Astrocyte (in vitro differentiated cells and primary cell): ENCODE measurements at regions not wholly inside any gene's neighbourhood (a gene's known extent, or its start where the extent isn't known, plus 50 kb on each side); places are given as distances from the start of the nearest gene placed in this dataset.

Experiments
- DNase-seq: peaks from one replicate; pipeline ENCODE4 v3.0.0-alpha.2; 2010; ENCODE audit warnings: low read depth
- FAIRE-seq: peaks from 2 replicates; lab custom pipeline; 2011; peaks lifted over from hg19 to GRCh38; lab: Jason Lieb, UNC
- H2AFZ ChIP-seq: 2 replicates; pipeline ENCODE4 v1.6.0; 2012; ENCODE audit warnings: low read depth, low read length, inconsistent platforms
- H3K27ac ChIP-seq: 2 replicates; pipeline ENCODE4 v1.5.1; 2011; ENCODE audit warnings: low read depth, low read length, inconsistent platforms
- H3K27me3 ChIP-seq: 2 replicates; pipeline ENCODE4 v1.6.0; 2011; ENCODE audit warnings: low read length, inconsistent platforms; ENCODE audit not compliant: insufficient read depth
- H3K36me3 ChIP-seq: 2 replicates; pipeline ENCODE4 v1.5.1; 2011; ENCODE audit warnings: low read length, inconsistent platforms; ENCODE audit not compliant: insufficient read depth
- H3K4me1 ChIP-seq: 2 replicates; pipeline ENCODE4 v1.5.1; 2011; ENCODE audit warnings: low read length, inconsistent platforms; ENCODE audit not compliant: insufficient read depth
- H3K4me2 ChIP-seq: 2 replicates; pipeline ENCODE4 v1.6.0; 2012; ENCODE audit warnings: low read length, inconsistent platforms
- H3K4me3 ChIP-seq: 2 replicates; pipeline ENCODE4 v1.5.1; 2011; ENCODE audit warnings: low read depth, mild to moderate bottlenecking, low read length, inconsistent platforms; ENCODE audit not compliant: insufficient read depth
- H3K79me2 ChIP-seq: 2 replicates; pipeline ENCODE4 v1.6.0; 2012; ENCODE audit warnings: mild to moderate bottlenecking, low read length, inconsistent platforms; ENCODE audit not compliant: insufficient read depth
- H3K9ac ChIP-seq: 2 replicates; pipeline ENCODE4 v1.6.0; 2012; ENCODE audit warnings: mild to moderate bottlenecking, low read length, inconsistent platforms
- H3K9me3 ChIP-seq: 2 replicates; pipeline ENCODE4 v1.5.1; 2012; ENCODE audit warnings: low read depth, mild to moderate bottlenecking, low read length, inconsistent platforms; ENCODE audit not compliant: insufficient read depth
- H4K20me1 ChIP-seq: 2 replicates; pipeline ENCODE4 v1.6.0; 2012; ENCODE audit warnings: low read length, inconsistent platforms; ENCODE audit not compliant: insufficient read depth
- H3K27ac Mint-ChIP-seq: one replicate; pipeline ENCODE4 v1.8.0; 2021; ENCODE audit warnings: mild to moderate bottlenecking, mixed read lengths; ENCODE audit not compliant: unreplicated experiment
- H3K27me3 Mint-ChIP-seq: one replicate; pipeline ENCODE4 v1.8.0; 2021; ENCODE audit warnings: low read depth, mixed read lengths; ENCODE audit not compliant: unreplicated experiment
- H3K36me3 Mint-ChIP-seq: one replicate; pipeline ENCODE4 v1.8.0; 2021; ENCODE audit warnings: low read depth, mixed read lengths; ENCODE audit not compliant: unreplicated experiment
- H3K4me1 Mint-ChIP-seq: one replicate; pipeline ENCODE4 v1.8.0; 2021; ENCODE audit warnings: low read depth, mixed read lengths; ENCODE audit not compliant: unreplicated experiment
- H3K4me3 Mint-ChIP-seq: one replicate; pipeline ENCODE4 v1.8.0; 2021; ENCODE audit warnings: mild to moderate bottlenecking, moderate library complexity, mixed read lengths; ENCODE audit not compliant: unreplicated experiment
- H3K9me3 Mint-ChIP-seq: one replicate; pipeline ENCODE4 v1.8.0; 2021; ENCODE audit warnings: mild to moderate bottlenecking, mixed read lengths; ENCODE audit not compliant: unreplicated experiment
- CTCF ChIP-seq: IDR thresholded peaks from 2 replicates; pipeline ENCODE4 v1.5.1; 2011; ENCODE audit warnings: low read depth, mild to moderate bottlenecking, inconsistent platforms, low read length, moderate library complexity; ENCODE audit not compliant: insufficient read depth
- EZH2 ChIP-seq: IDR thresholded peaks from 2 replicates; pipeline ENCODE4 v1.6.1; 2012; ENCODE audit warnings: mild to moderate bottlenecking, low read length, inconsistent platforms; ENCODE audit not compliant: insufficient read depth

GRCh38 chr5:93275376-93275775 is 305.6 kb downstream of the NR2F1-AS1 start:
- no peaks in the 10 kb centered on the region for H4K20me1 ChIP-seq
- no peaks in the 10 kb centered on the region for H3K27me3 ChIP-seq
- no peak overlapping the region for H3K9ac ChIP-seq
- H2AFZ ChIP-seq, result no peak overlapping the region
- H3K79me2 ChIP-seq, result no peaks in the 10 kb centered on the region
- peaks cover 21% of the 10 kb centered on the region for H3K4me1 Mint-ChIP-seq
- no peak overlapping the region for H3K4me2 ChIP-seq
- H3K27me3 Mint-ChIP-seq, result no peaks in the 10 kb centered on the region
- H3K36me3 ChIP-seq, result no peaks in the 10 kb centered on the region
- DNase-seq (no peak), FAIRE-seq (no peak)
- peaks cover 6% of the 10 kb centered on the region for H3K36me3 Mint-ChIP-seq
- H3K27ac ChIP-seq, result no peak overlapping the region
- H3K4me3 ChIP-seq, result no peak overlapping the region
- peaks cover 21% of the 10 kb centered on the region for H3K9me3 Mint-ChIP-seq
- H3K9me3 ChIP-seq, result peaks cover 6% of the 10 kb centered on the region
- no peak overlapping the region for H3K4me3 Mint-ChIP-seq
- H3K4me1 ChIP-seq, result peaks cover 12% of the 10 kb centered on the region
- H3K27ac Mint-ChIP-seq, result no peak overlapping the region
- TF ChIP-seq CTCF (no peak), EZH2 (no peak)

- Histone ChIP-seq H3K27ac (peak overlapping the region; percentile 12), H3K9me3 (peaks cover 6% of the 10 kb centered on the region), H3K79me2 (no peaks in the 10 kb centered on the region), H3K4me1 (peaks cover 12% of the 10 kb centered on the region), H2AFZ (no peak overlapping the region), H3K4me3 (no peak overlapping the region), H3K27me3 (no peaks in the 10 kb centered on the region), H3K9ac (no peak overlapping the region), H3K36me3 (no peaks in the 10 kb centered on the region), H3K4me2 (peak overlapping the region; percentile 36), H4K20me1 (no peaks in the 10 kb centered on the region)
- Mint-ChIP-seq H3K4me3 (no peak overlapping the region), H3K4me1 (peaks cover 21% of the 10 kb centered on the region), H3K36me3 (peaks cover 6% of the 10 kb centered on the region), H3K27me3 (no peaks in the 10 kb centered on the region), H3K27ac (peak overlapping the region; percentile 85), H3K9me3 (peaks cover 21% of the 10 kb centered on the region)
- peak; percentile 80 for DNase-seq
- no peak for TF ChIP-seq CTCF
- FAIRE-seq, result no peak
Measured at GRCh38 chr5:93274291-93274690, 306.7 kb downstream of the NR2F1-AS1 start.

- Histone ChIP-seq H2AFZ (no peak overlapping the region), H3K4me1 (peaks cover 12% of the 10 kb centered on the region), H4K20me1 (no peaks in the 10 kb centered on the region), H3K9me3 (peaks cover 6% of the 10 kb centered on the region), H3K27me3 (no peaks in the 10 kb centered on the region), H3K36me3 (no peaks in the 10 kb centered on the region), H3K79me2 (no peaks in the 10 kb centered on the region), H3K4me2 (no peak overlapping the region), H3K9ac (no peak overlapping the region), H3K27ac (no peak overlapping the region), H3K4me3 (no peak overlapping the region)
- Mint-ChIP-seq H3K27me3 (no peaks in the 10 kb centered on the region), H3K9me3 (peaks cover 21% of the 10 kb centered on the region), H3K4me3 (no peak overlapping the region), H3K4me1 (peaks cover 21% of the 10 kb centered on the region), H3K27ac (no peak overlapping the region), H3K36me3 (peaks cover 6% of the 10 kb centered on the region)
- TF ChIP-seq CTCF (no peak), EZH2 (no peak)
- peak; percentile 87 for DNase-seq
- no peak for FAIRE-seq
Measured at GRCh38 chr5:93273176-93273575, 307.8 kb downstream of the NR2F1-AS1 start.
